H1 (cell line): ENCODE measurements at regions not wholly inside any gene's neighbourhood (a gene's known extent, or its start where the extent isn't known, plus 50 kb on each side); places are given as distances from the start of the nearest gene placed in this dataset.

Experiments
- CHD7 ChIP-seq: fragments of 300-600 bp; sonication (generic); IDR thresholded peaks from 2 replicates; pipeline ENCODE4 v1.7.1; 2012; ENCODE audit warnings: low read length, moderate library complexity, mild to moderate bottlenecking, inconsistent platforms; ENCODE audit not compliant: insufficient replicate concordance
- EP300 ChIP-seq, 2 experiments: IDR thresholded peaks; 1 replicate in 1 of 2; 2 replicates in 1 of 2; pipeline ENCODE4 v1.6.1; 2011 to 2012; ENCODE audit warnings: low read depth in 2 of 2, low read length in 2 of 2, mild to moderate bottlenecking in 2 of 2, borderline replicate concordance in 1 of 2, inconsistent platforms in 1 of 2, moderate library complexity in 1 of 2
- PHF8 ChIP-seq: fragments of 200-600 bp; sonication (generic); conservative IDR thresholded peaks from 2 replicates; pipeline ENCODE4 v1.7.1; 2012; ENCODE audit warnings: low read depth, mild to moderate bottlenecking, inconsistent platforms, low read length, moderate library complexity
- POLR2A ChIP-seq, 2 experiments: IDR thresholded peaks; 1 replicate in 1 of 2; 2 replicates in 1 of 2; pipeline ENCODE4 v1.6.1; 2011; ENCODE audit warnings: low read depth in 2 of 2, low read length in 2 of 2, mild to moderate bottlenecking in 2 of 2; ENCODE audit errors: control extremely low read depth in 1 of 2
- RNF2 ChIP-seq: fragments of 200-900, 300-1000 bp; sonication (generic); IDR thresholded peaks from 2 replicates; pipeline ENCODE4 v1.7.1; 2016; ENCODE audit warnings: borderline replicate concordance, low read depth, mild to moderate bottlenecking, antibody characterized with exemption, low read length; ENCODE audit not compliant: poor library complexity, severe bottlenecking; ENCODE audit errors: missing control alignments
- SP1 ChIP-seq: IDR thresholded peaks from 2 replicates; pipeline ENCODE4 v1.6.1; 2011; ENCODE audit warnings: low read depth, low read length
- TEAD4 ChIP-seq: IDR thresholded peaks from 2 replicates; pipeline ENCODE4 v1.6.1; 2012; ENCODE audit warnings: low read depth, low read length, inconsistent platforms, mixed read lengths

GRCh38 chr4:136803433-136803832 lies 728.9 kb downstream of the PCDH18 start (continued):
- TF ChIP-seq CHD7 (peak; percentile 40), SP1 (0 out of 2 replicates have a peak, but pooled peaks have one; percentile 21), POLR2A (IDR thresholded peaks at IDR 0.05; ENCODE audit: control extremely low read depth in 1 of 2, low read depth in 2 of 2, low read length in 2 of 2) (no peak), TEAD4 (no peak), RNF2 (no peak), EP300 (IDR thresholded peaks at IDR 0.05; ENCODE audit: borderline replicate concordance in 1 of 2, low read depth in 2 of 2, low read length in 2 of 2) (0 out of 3 replicates have a peak, but pooled peaks of 1 of the 2 experiments have one; percentile 29), PHF8 (no peak)
